Natural killer cell (primary cell): ENCODE measurements at regions not wholly inside any gene's neighbourhood (a gene's known extent, or its start where the extent isn't known, plus 50 kb on each side); places are given as distances from the start of the nearest gene placed in this dataset.

Source experiments
- ATAC-seq, 3 donors: fragments of 150-1000 bp in 2 of 3; fragments of 200-7000 bp in 1 of 3; cut with Tn5 transposase; 1 replicate in 1 of 3; 2 replicates in 2 of 3; pipeline ENCODE4 v1.10.0; 2021; ENCODE audit warnings: mild to moderate bottlenecking in 2 of 3, moderate library complexity in 2 of 3
- DNase-seq, 2 donors: peaks; one replicate each; pipeline versions ENCODE4 v3.0.0 to v3.0.0-alpha.2; 2013 to 2021; ENCODE audit warnings: mixed read lengths in 1 of 2
- H3K27ac ChIP-seq: one replicate; pipeline ENCODE4 v1.5.1; 2013; ENCODE audit warnings: mild to moderate bottlenecking, low read length
- H3K27me3 ChIP-seq: one replicate; pipeline ENCODE4 v1.6.1; 2013; ENCODE audit warnings: low read length; ENCODE audit not compliant: control insufficient read depth, insufficient read depth
- H3K36me3 ChIP-seq: one replicate; pipeline ENCODE4 v1.6.1; 2013; ENCODE audit warnings: low read length; ENCODE audit not compliant: control insufficient read depth, insufficient read depth
- H3K4me1 ChIP-seq: one replicate; pipeline ENCODE4 v1.6.1; 2013; ENCODE audit warnings: low read length; ENCODE audit not compliant: control insufficient read depth, insufficient read depth
- H3K4me3 ChIP-seq: one replicate; pipeline ENCODE4 v1.5.1; 2013; ENCODE audit warnings: low read length
- H3K9me3 ChIP-seq: one replicate; pipeline ENCODE4 v1.6.1; 2013; ENCODE audit warnings: low read length; ENCODE audit not compliant: control insufficient read depth, insufficient read depth
- H3K27ac Mint-ChIP-seq, 2 donors: one replicate each; pipeline ENCODE4 v1.8.0; 2022; ENCODE audit warnings: mild to moderate bottlenecking in 2 of 2, mixed read lengths in 2 of 2, moderate library complexity in 1 of 2
- H3K27me3 Mint-ChIP-seq, 2 donors: one replicate each; pipeline ENCODE4 v1.8.0; 2022; ENCODE audit warnings: low read depth in 2 of 2, mixed read lengths in 2 of 2
- H3K36me3 Mint-ChIP-seq: one replicate; pipeline ENCODE4 v1.8.0; 2022; ENCODE audit warnings: mixed read lengths
- H3K4me1 Mint-ChIP-seq, 2 donors: one replicate each; pipeline ENCODE4 v1.8.0; 2022; ENCODE audit warnings: mixed read lengths in 2 of 2
- H3K4me3 Mint-ChIP-seq: one replicate; pipeline ENCODE4 v1.8.0; 2022; ENCODE audit warnings: mild to moderate bottlenecking, moderate library complexity, mixed read lengths
- H3K9me3 Mint-ChIP-seq, 2 donors: one replicate each; pipeline ENCODE4 v1.8.0; 2022; ENCODE audit warnings: mixed read lengths in 2 of 2
- WGBS: methylation state at CpG from one replicate; pipeline ENCODE4 v1.1.7; 2013; ENCODE audit warnings: missing lambda C conversion rate; ENCODE audit not compliant: insufficient coverage; 5-methylcytosine and 5-hydroxymethylcytosine counted together
- intact Hi-C: fragments of 100-400 bp; cut with micrococcal nuclease; formaldehyde crosslinking; loops from one replicate; pipeline ENCODE4 v1.14.2; 2022
- TF ChIP-seq, protein P1 (sequence below): fragments of 200-600 bp; IDR thresholded peaks from one replicate; pipeline ENCODE4 v1.8.0; 2022; ENCODE audit warnings: antibody characterized with exemption

DNA sequence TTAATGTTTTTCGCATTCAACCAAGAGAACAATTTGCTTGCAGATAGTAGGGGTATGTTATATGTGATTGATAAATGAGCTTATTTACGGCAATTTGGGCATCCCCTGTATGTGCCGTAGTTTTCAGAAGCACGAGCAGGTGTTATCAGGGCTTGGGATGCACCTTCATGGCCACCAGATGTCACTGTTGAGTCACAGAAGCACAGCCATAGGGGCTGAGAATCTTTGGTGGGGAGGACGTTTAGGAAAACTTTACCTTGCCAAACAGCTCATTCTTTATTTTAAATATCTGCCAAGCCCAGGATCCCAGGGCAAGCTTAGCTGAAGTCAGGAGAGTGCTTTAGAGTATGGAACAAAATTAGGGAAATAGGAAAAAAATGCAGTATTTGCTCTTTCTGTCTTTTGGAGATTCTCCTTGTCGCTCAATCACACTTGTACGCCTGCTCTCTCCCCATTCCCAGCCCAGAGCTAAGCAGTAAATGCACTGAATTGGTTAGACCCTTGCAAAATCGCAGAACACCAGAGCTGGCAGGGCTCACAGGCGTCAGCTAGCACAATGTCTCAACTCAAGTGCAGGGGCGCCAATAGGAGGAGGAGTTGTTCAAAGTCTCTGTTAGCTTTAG is 93.6 kb upstream of the MPHOSPH6 start:
- no peaks in the 10 kb centered on the region for H3K4me1 Mint-ChIP-seq

DNA sequence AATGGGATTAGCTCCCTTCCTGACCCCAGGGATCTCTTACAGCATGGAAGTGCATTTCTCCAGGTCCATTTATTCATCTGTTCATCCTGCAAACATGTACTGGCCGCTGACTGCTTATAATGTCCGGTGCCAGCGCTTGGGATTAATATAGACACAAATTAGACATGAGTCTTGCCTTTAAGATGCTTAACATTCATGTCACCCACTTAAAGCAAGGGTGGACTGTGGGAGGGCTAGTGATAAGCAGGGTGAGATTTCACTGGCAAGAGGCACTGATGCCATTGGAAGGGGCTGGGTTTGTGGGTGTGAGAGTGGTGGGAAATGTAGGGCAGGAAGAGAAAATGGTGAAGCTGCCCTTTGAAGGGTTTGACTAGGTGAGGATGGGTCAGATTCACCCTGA is 92.2 kb upstream of the MPHOSPH6 start:
- Histone ChIP-seq H3K4me3 (no peak overlapping the region), H3K36me3 (no peaks in the 10 kb centered on the region), H3K27ac (no peak overlapping the region), H3K9me3 (peaks cover 2% of the 10 kb centered on the region), H3K27me3 (no peaks in the 10 kb centered on the region), H3K4me1 (no peaks in the 10 kb centered on the region)
- H3K27ac Mint-ChIP-seq: no peak overlapping the region
- ATAC-seq: no peak
- H3K27me3 Mint-ChIP-seq: peaks cover 16 to 22% of the 10 kb centered on the region in 2 donors
- no peak for DNase-seq
- TF ChIP-seq, protein P1, sequence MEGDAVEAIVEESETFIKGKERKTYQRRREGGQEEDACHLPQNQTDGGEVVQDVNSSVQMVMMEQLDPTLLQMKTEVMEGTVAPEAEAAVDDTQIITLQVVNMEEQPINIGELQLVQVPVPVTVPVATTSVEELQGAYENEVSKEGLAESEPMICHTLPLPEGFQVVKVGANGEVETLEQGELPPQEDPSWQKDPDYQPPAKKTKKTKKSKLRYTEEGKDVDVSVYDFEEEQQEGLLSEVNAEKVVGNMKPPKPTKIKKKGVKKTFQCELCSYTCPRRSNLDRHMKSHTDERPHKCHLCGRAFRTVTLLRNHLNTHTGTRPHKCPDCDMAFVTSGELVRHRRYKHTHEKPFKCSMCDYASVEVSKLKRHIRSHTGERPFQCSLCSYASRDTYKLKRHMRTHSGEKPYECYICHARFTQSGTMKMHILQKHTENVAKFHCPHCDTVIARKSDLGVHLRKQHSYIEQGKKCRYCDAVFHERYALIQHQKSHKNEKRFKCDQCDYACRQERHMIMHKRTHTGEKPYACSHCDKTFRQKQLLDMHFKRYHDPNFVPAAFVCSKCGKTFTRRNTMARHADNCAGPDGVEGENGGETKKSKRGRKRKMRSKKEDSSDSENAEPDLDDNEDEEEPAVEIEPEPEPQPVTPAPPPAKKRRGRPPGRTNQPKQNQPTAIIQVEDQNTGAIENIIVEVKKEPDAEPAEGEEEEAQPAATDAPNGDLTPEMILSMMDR: no peak
- intact Hi-C loops: loop anchor here (2.0 to 10.0 kb wide), 3 partner anchors 320 to 1185 kb away; no protein-coding TSS in a partner anchor
- 92% methylated on average over 3 of the region's 3 CpGs for WGBS
- no peaks in the 10 kb centered on the region for H3K9me3 Mint-ChIP-seq
- no peak overlapping the region for H3K4me3 Mint-ChIP-seq
- H3K4me1 Mint-ChIP-seq: no peaks in the 10 kb centered on the region
- no peaks in the 10 kb centered on the region for H3K36me3 Mint-ChIP-seq

More for the DNA sequence above, 93.6 kb upstream of the MPHOSPH6 start:
- WGBS: 49% methylated on average over 9 of the region's 10 CpGs
- Histone ChIP-seq H3K36me3 (no peaks in the 10 kb centered on the region), H3K4me3 (no peak overlapping the region), H3K27ac (no peak overlapping the region), H3K9me3 (peaks cover 2% of the 10 kb centered on the region), H3K4me1 (no peaks in the 10 kb centered on the region), H3K27me3 (no peaks in the 10 kb centered on the region)
- no peak overlapping the region for H3K27ac Mint-ChIP-seq
- TF ChIP-seq, protein P1: peak; percentile 90
- no peak overlapping the region for H3K4me3 Mint-ChIP-seq
- peak; percentile 34 to 82 for DNase-seq
- peak; percentile 66 to 91 (median 79) for ATAC-seq
- H3K27me3 Mint-ChIP-seq: peaks cover 16 to 23% of the 10 kb centered on the region in 2 donors
- intact Hi-C loops: loop anchor here (1.0 to 10.0 kb wide), 4 partner anchors 319 to 1183 kb away; no protein-coding TSS in a partner anchor
- H3K36me3 Mint-ChIP-seq: no peaks in the 10 kb centered on the region
- no peaks in the 10 kb centered on the region for H3K9me3 Mint-ChIP-seq

DNA sequence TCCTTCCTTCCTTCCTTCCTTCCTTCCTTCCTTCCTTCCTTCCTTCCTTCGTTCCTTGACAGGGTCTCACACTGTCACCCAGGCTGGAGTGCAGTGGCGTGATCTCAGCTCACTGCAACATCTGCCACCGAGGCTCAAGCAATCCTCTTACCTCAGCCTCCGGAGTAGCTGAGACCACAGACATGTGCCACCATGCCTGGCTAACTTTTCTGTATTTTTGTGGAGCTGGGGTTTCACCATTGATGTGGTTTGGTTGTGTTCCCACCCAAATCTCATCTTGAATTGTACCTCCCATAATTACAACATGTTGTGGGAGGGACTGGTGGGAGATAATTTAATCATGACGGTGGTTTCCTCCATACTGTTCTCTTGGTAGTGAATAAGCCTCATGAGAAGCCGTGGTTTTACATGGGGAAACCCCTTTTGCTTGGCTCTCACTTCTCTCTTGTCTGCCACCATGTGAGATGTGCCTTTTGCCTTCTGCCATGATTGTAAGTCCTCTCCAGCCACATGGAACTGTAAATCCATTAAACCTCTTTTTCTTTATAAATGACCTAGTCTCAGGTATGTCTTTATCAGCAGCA is 90.3 kb upstream of the MPHOSPH6 start:
- H3K27ac Mint-ChIP-seq: no peak overlapping the region
- WGBS: 72% methylated on average over 6 of the region's 6 CpGs
- TF ChIP-seq, protein P1: no peak
- H3K36me3 ChIP-seq: no peaks in the 10 kb centered on the region
- no peaks in the 10 kb centered on the region for H3K27me3 ChIP-seq
- no peak for DNase-seq
- H3K4me1 Mint-ChIP-seq: no peaks in the 10 kb centered on the region
- H3K9me3 ChIP-seq: peaks cover 2% of the 10 kb centered on the region
- H3K4me1 ChIP-seq: no peaks in the 10 kb centered on the region
- no peak overlapping the region for H3K27ac ChIP-seq
- peaks cover 23 to 26% of the 10 kb centered on the region in 2 donors for H3K27me3 Mint-ChIP-seq
- ATAC-seq: peak in 1 of 3 donors; percentile 9
- no peaks in the 10 kb centered on the region for H3K36me3 Mint-ChIP-seq
- no peaks in the 10 kb centered on the region for H3K9me3 Mint-ChIP-seq
- H3K4me3 Mint-ChIP-seq: no peak overlapping the region
- no peak overlapping the region for H3K4me3 ChIP-seq
- intact Hi-C loops: loop anchor here (5.0 to 10.0 kb wide), 2 partner anchors 322 to 374 kb away; no protein-coding TSS in a partner anchor
